Suprapubic skin (tissue), 4 donors: ENCODE measurements at regions not wholly inside any gene's neighbourhood (a gene's known extent, or its start where the extent isn't known, plus 50 kb on each side); places are given as distances from the start of the nearest gene placed in this dataset.

Source experiments
- EP300 ChIP-seq: sonication (generic); formaldehyde crosslinking; IDR thresholded peaks from one replicate; pipeline ENCODE4 v1.6.1; 2017; ENCODE audit warnings: antibody characterized with exemption
- POLR2AphosphoS5 ChIP-seq, 3 donors: sonication (generic); formaldehyde crosslinking; IDR thresholded peaks; one replicate each; pipeline ENCODE4 v1.6.1; 2017; ENCODE audit warnings: antibody characterized with exemption in 3 of 3

GRCh38 chr11:97359016-97359415, 969.2 kb downstream of the JRKL start:
- TF ChIP-seq EP300 (no peak), POLR2AphosphoS5 (IDR thresholded peaks at IDR 0.05) (no peak)
